Stimulated activated CD4-positive, alpha-beta T cell treated with anti-CD3 and anti-CD28 coated beads, Interleukin-4, amount 100 ng/mL, for 48 hours (primary cell): ENCODE measurements at regions not wholly inside any gene's neighbourhood (a gene's known extent, or its start where the extent isn't known, plus 50 kb on each side); places are given as distances from the start of the nearest gene placed in this dataset.
"Not testable (repeated sequence)": the region's sequence is repeated elsewhere in the genome, so short reads cannot be mapped to it uniquely, and the experiment has no call there.

Source experiments
- DNase-seq, 2 donors: peaks; one replicate each; pipeline ENCODE4 v3.0.0-alpha.2; 2020; ENCODE audit warnings: low read depth in 2 of 2

DNA sequence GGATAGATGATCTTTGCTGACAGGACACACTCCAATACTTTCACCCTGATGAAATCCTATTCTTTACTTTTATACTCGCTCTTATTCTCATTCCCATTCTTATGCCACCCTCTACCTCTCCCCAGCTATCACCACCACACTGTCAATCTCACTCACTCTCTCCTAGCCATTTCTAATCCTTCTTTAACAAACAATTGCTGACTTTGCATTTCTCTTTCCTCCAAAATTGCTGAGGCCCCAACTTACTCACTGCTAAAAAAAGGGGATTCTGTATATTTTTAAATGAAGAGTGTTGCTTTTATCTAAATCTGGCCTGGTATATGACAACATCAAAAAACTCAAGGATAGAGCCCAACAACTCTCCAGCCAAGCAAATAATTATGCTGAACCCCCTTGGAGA lies 515.4 kb downstream of the MATN1 start:
- DNase-seq, result not testable (repeated sequence)

DNA sequence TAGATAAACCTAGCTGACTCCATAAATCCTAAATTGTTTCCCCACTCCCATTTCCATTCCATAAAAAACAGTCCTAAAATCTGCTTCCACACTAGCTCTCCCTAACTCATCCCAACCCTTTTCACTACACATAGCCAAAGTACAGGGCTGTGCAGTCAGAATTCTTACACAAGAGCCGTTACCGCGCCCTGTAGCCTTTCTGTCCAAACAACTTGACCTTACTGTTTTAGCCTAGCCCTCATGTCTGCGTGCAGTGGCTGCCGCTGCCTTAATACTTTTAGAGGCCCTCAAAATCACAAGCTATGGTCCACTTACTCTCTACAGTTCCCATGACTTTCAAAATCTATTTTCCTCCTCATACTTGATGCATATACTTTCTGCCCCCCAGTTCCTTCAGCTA lies 516.8 kb downstream of the MATN1 start:
- DNase-seq, result not testable (repeated sequence)

DNA sequence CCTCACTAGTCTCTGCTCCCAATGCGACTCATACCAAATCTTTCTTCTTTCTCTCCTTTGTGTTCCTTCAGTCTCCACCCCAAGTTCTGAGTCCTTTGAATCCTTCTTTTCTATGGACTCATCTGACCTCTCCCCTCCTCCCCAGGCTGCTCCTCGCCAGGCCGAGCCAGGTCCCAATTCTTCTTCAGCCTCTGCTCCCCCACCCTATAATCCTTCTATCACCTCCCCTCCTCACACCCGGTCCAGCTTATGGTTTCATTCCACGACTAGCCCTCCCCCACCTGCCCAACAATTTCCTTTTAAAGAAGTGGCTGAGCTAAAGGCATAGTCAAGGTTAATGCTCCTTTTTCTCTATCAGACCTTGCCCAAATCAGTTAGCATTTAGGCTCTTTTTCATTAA lies 518.5 kb downstream of the MATN1 start:
- not testable (repeated sequence) for DNase-seq

DNA sequence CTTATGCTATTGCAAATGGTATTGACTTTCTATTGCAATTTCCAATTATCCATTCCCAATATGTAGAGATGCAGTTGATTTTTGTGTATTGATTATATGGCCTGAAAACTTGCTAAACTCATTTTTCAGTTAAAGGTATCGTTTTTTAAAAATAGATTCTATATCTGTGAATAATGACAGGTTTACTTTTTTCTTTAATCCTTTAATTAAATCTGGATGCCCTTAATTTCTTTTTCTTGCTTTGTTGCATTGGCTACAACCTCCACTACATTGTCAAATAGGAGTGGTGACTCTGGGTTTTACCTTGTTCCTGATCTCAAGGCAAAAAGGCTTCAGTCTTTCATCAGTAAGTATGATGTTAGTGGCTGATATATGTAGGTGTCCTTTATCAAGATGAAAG lies 522.4 kb downstream of the MATN1 start:
- DNase-seq, result no peak

DNA sequence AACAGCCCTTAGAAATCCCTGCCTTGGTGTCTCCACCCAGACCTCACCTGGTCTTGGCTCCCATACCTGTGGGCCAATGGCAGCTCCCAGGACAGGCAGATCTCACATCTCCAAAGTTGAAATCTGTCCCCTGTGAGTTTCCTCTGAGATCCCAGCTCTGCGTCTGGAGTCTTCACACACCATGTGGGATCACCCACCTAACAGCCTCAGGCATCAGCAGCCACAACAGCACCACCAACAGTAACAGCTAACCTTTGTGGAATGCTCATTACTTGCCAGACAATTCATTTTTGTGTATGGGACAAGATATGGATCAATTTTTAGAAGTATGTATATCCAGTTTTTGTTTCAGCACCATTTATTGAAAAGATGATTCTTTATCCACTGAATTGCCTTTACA lies 523.2 kb downstream of the MATN1 start:
- DNase-seq, result no peak

DNA sequence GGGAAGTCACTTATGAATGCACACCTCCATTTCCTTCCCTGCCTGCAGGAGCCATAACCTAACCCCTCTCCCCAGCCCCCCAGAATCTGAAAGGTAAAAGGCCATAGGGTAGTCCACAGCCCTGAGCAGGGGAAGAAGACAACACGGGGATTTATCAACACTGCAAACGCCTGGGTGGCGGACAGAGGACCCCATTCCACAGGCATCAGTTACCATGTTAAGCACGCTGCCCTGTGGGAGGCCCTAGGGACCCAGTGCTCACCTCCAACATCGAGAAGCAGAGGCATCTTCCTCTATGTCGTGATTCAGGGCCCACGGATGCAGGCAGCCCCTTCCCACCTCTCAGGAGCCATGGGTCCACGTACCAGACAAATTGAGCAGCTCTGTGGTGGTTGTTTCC lies 523.8 kb downstream of the MATN1 start:
- DNase-seq, result no peak

DNA sequence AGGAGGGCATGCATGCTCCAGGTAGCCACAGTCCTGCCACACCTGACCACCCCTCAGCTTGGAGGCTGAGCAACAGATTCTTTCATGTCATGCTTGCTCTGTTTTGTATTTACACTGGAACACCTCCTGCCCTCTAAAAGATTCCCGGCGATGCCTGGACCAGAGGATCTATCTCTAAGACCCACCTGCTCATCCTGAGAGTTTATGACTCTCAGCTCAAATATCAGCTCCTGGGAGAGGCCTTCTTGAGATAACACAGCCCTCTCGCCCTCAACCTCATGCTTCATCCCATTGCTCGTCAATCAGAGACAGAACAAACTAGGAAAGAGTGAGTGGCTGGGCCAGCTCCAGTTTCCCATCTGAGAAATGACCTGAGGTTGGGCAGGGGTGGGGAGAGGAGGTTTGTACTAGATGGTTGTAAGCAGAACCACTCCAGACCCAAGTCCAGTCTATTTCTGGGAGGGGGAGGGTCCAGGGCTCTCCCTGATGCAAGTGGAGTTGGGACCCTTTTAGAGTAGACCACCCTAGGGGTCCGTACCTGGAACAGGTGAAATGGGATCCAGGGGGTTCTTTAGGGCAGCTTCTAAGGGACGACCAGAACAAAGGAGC lies 524.5 kb downstream of the MATN1 start:
- no peak for DNase-seq

DNA sequence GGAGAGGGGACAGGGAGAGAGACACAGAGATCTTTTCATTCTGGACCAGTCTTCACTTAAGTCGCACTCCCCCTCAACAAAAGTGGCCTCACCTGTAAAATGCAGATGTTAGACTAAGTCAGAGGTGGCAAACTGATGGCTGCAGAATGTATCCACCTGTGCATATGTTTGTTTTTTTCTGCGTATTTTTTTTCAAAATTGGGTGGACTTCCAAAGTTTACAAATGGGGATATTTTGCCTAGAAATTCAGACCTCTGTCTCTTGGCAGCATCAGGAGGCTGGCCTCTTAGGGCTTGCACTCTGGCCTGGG lies 525.0 kb downstream of the MATN1 start:
- no peak for DNase-seq

DNA sequence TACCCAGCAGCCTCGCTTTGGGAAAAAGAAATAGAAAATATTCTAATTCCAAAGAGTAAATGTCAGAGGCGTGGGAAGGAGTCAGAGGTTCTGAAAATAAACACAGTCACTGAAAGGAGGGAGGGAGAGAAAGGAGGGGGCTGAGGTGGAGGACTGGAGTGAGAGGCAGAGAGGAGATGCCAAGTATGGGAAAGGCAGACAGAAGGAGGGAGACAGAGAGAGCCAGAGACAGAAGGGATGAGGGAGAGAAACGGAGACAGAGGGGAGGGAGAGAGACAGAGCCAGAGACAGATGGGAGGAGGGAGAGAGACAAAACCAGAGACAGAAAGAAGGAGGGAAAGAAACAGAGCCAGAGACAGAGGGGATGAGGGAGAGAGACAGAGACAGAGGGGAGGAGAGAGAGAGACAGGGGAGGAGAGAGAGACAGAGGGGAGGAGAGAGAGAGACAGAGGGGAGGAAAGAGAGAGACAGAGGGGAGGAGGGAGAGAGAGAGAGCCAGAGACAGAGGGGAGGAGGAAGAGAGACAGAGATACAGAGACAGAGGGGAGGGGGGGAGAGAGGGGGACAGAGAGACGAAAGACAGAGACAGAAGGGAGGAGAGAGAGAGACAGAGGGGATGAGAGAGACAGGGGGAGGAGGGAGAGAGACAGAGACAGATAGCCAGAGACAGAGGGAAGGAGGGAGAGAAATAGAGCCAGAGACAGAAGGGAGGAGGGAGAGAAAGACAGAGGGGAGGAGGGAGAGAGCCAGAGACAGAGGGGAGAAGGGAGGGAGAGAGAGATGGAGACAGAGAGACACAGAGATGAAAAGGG lies 525.5 kb downstream of the MATN1 start:
- no peak for DNase-seq

DNA sequence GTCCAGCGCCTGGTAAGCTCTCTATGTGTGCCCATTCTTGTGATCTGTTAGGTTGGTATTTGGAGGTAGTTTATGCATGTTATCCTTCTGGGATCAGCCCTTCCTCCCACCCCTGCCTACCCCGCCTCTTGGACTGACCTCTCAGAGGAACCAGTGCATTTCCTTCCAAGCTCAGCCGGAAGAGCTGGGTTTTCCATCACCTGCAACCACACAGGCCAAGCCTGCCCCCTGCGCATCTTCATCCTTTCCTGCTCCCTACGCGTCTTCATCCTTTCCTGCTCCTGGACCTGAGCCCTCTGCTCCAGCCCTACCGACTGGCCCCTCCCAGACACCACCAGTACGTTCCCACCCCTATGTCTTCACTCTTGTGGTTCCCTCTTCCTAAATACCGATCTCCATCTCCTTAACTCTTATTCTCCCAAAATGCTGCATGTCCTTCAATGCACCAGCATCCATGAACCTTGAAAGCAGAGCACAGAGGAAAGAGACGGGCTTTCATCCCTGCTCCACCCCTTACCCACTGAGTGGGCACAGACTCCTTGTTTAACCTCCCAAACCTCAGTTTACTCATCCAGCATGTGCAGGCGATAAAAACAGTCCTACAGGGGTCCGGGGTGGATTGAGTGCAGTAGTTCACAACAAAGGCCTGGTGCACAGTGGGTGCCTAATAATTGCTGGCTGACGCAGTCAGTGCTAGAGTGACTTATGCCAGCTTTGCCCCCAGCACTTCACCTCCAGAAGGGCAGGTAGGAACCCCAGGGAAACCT lies 526.3 kb downstream of the MATN1 start:
- DNase-seq, result no peak

DNA sequence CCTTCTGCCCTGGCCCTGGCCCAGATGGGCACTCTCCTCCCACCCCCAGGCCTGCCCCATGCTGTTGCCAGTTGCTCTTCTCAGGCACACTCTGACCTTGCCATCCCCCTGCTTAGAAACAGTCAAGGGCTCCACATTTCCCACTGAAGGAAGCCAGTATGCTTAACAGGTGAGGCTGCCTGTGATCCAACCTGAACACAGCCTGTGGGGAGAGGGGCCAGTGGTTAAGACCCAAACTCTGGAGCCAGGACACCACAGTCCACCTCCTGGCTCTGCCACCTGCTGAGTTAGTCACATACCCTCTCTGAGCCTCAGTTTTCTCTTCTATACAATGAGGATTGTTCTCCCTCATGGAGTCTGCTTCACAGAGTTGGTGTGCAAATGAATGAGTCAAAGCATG lies 526.9 kb downstream of the MATN1 start:
- DNase-seq, result no peak

DNA sequence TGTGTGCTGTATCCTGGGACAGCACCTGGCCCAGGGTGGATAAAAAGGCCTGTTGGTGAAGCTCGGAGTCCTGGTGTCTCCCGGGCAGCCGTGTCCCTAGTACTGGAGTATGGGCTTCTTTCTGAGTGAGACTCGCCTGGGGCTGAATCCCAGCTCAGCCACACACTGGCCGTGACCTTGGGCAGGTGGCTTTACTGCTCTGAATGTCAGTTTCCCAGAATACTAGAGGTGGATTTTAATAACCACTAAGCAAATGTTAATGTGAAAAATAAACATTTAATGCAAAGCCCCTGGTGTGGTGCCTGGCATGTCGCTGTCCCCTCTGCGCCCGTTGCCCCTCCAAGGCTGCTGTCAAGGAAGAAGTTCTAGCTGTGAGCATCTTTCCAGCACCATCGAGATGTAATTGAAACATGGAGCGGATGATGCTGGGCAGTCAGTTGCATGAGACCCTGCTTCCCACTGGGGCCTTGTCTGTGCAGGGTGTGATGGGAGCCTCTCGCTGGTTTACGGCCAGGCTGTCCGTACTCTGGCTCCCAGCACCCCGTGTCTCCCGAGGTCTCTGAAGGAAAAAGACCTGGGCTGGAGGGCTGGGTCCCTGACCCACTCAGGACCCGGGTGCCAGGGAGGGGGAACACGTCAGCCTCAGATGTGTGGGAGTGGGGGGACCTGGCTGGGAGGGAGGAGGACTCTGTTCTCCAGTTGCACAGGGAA lies 527.8 kb downstream of the MATN1 start:
- DNase-seq, result no peak

DNA sequence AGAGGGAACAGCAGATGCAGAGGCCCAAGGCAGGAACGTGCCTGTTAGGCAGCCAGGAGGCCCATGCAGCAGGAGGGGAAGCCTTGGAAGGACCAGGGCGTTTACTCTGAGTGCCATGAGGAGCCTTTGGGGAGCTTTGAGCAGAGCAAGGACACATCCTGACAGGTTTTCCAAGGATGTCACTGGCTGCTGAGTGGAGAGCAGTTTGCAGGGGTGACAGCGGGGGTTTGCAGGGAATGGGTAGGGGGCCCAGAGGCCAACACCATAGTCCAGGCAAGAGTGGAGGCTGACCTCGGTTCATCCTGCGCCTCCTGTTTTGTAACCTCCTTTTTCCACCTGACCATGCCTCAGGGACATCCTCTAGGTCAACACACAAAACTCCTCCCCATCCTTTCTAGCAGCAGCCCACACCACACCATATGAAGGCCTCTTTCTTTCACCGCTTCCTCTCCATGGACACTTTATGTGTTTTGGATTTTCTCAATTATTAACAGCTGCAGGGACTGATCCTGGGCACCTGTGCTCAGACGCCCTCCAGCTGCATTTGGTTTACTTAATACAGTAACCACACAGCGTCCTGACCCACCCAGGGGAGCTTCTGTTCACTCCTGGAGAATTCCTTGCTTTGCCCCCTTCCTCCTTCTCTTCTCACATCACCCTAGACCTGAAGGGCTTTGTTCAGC lies 528.5 kb downstream of the MATN1 start:
- no peak for DNase-seq

DNA sequence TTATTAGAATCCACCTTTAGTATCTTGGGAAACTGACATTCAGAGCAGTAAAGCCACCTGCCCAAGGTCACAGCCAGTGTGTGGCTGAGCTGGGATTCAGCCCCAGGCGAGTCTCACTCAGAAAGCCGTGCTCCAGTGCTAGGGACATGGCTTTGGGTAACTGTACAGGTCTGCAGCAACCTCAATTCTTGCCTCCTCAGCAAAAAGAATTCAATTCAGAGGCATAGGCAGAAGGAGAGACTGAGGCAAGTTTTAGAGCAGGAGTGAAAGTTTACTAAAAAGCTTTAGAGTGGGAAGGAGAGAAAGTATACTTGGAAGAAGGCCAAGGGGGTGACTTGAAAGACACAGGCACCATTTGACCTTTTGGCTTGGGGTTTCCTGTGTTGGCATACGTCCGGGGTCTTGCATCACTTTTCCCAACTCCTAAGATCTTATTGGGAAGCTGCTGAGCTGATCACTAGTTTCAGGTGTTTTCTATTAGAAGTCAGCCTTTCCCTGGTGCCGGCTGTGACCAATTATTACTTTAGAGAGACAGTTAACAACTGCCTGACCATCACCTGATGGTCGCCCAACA lies 529.3 kb downstream of the MATN1 start:
- no peak for DNase-seq

DNA sequence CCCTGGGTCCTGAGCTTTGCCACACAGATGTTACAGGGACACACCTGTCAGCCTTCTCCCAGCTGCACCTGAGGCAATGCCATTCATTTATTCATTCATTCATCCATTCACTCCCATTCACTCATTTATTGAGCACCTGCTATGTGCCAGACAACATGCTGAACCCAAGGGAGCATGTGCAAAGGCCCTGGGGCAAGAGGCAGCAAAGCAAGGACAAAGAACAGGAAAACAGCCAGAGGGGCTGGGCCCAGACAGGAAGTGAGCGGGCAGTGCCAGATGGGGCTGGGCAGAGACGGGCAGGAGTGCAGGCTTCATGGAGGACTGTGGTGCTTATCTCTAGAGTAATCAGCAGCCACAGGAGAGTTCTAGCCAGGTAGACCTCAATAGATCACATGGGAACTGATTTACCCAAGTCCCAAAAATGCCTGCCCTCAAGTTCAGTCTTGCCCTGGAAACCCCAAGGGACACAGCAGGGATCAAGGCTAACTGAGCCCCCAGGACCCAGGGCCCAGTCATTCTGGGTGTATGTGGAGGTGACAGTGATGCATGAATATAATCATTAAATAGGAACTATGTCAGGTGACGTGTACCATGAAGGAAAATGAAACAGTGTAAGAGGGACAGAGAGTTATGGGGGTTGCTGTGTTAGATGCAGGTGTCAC lies 530.3 kb downstream of the MATN1 start:
- DNase-seq, result no peak

DNA sequence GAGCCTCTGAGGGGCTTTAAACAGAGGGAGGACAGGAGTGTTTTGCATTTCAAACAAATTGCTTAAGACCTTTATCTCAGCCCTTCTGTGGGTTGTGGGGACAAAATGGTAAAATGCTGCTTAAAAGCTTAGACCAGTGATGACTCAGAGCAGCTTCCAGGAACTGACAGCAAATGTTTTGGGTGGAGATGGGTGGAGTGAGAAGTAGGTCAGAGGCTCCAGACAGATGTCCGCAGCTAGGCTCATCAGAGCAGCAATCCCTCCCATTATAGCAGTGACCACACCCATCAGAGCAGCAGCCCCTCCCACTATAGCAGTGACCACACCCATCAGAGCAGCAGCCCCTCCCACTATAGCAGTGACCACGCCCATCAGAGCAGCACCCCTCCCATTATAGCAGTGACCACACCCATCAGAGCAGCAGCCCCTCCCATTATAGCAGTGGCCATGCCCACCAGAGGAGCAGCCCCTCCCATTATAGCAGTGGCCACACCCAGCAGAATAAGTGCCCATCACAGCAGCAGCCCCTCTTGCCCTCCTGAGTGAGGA lies 532.2 kb downstream of the MATN1 start:
- peak; percentile 6 to 12 for DNase-seq

DNA sequence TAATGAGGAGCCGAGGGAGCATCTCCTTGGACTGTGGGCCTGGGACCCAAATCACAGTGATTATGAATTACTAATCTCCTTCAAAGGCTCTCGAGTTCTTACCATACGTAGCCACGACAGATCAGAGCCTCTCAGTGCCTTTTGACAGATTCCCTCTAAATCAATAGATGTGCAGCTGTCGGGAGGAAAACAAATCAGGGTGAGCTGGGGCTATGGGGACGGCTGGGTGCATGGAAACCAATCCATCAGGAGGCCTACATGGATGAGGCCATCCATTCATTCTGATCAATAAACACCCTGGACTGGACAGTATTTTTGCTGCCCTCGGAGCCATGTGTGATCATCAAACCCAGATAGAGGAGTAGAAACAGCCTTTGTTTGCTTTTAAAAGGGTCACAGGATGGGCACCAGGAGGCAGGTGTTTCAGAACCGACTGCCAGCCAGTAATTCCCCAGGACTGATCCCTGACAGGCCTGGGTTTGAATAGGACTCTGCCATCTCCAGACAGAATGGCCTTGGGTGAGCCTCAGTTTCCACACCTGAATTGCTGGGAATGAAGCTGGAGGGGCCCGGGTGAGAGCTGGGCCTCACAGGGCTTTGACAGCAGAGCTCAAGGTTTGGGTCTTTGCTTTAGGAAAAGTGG lies 532.8 kb downstream of the MATN1 start:
- DNase-seq, result no peak

DNA sequence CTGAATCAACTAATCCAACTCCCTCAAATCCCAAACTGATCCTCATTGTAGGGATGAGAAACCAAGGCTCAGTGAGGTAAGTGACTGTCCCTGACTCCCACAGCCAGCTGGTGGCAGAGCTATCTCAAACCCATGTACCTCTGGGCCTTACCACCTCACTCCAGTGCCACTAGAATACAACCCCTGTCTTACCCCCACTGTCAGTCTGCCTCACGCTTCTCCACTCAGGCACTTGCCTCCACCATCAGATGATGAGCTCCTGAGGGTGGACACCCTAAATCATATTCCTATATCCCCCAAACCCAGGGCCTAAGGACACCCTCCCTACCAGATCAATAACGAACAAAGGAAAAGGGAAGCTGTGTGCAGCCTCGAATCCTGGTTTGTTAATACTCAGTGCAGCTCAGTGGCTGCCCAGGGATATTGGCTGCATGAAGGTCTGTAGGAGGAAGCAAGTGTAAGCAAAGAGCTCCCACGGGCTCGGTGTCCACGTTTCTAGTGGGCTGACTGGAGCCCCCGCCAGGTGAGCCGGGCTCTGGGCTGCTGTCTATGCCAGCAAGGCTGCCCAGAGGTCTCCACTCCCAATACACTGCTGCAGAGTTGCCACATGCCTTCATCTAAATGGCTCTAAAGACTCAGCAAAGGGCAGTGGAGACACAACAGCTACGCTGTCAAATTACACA lies 533.4 kb downstream of the MATN1 start:
- no peak for DNase-seq

DNA sequence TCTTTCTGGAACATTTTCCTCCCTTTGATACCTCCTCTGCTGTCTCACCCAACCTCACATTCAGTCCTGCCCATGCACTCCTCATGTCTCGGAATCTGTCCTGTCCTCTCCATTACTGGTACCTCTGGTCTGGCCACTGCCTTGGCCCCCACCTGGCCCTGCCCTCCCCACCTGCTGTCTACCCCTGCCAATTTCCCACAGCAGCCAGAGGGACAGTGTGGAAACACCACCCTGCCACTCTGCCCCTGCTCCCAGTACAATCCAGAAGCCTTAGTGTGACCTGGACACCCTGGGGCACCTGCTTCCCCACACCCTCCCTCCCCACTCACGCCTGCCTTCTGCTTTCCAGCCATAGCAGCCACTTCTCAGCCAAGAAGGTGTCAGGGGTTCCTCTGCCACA lies 534.4 kb downstream of the MATN1 start:
- no peak for DNase-seq

DNA sequence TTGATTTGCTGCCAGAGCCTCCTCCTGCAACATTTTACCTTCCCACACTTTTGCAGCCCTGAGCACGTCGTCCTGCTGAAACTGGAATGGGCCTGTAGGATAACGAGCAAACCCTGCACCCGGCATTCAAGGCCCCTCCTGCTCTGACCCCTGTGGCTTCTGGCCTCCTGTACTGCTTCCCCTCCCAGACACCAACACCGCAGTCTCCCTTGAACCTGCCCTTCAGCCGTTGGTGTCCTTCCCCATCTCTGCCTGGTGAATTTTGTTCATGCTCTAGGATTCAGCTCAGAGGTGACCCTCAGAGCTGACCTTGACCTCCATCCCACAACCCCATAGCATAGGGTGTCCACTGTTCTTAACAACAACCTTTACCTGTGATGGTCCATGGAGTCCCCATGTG lies 535.1 kb downstream of the MATN1 start:
- DNase-seq, result no peak
